Activated T-helper 17 cell treated with anti-CD3 and anti-CD28 coated beads, Interleukin-2, amount 50 U/mL, for 72 hours (primary cell): ENCODE measurements at regions not wholly inside any gene's neighbourhood (a gene's known extent, or its start where the extent isn't known, plus 50 kb on each side); places are given as distances from the start of the nearest gene placed in this dataset.

ENCODE experiments used
- ATAC-seq: fragments of 150-1000 bp; cut with Tn5 transposase; replicated peaks from 2 replicates; pipeline ENCODE4 v1.10.0; 2021; ENCODE audit warnings: mild to moderate bottlenecking, moderate library complexity
- H3K27ac Mint-ChIP-seq: one replicate; pipeline ENCODE4 v1.8.0; 2022; ENCODE audit warnings: mixed read lengths
- H3K27me3 Mint-ChIP-seq: one replicate; pipeline ENCODE4 v1.8.0; 2022; ENCODE audit warnings: mixed read lengths
- H3K36me3 Mint-ChIP-seq: one replicate; pipeline ENCODE4 v1.8.0; 2022; ENCODE audit warnings: low read depth, mild to moderate bottlenecking, mixed read lengths
- H3K4me1 Mint-ChIP-seq: one replicate; pipeline ENCODE4 v1.8.0; 2022; ENCODE audit warnings: mixed read lengths
- H3K4me3 Mint-ChIP-seq: one replicate; pipeline ENCODE4 v1.8.0; 2022; ENCODE audit warnings: mild to moderate bottlenecking, mixed read lengths
- H3K9me3 Mint-ChIP-seq: one replicate; pipeline ENCODE4 v1.8.0; 2022; ENCODE audit warnings: mixed read lengths

DNA sequence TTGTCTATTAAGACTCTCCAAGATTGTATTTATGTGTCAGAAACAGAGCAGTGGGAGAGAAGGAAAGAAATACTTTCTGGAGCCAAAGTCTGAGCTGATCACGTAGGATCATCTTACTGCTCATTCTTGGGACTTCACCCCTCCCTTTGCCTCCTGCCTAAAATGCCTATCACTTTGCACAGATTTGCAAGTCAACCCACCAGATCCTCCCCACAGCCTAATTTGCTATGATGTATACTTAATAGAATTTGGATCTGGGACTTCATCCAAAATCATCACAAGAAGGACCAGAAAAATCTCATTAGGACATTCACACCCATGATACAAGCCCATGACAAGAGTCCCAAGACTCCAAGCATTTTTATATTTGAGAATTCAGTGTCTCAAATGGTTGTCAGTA lies 290.2 kb downstream of the FBXW7 start:
- Mint-ChIP-seq H3K27me3 (no peaks in the 10 kb centered on the region), H3K36me3 (no peaks in the 10 kb centered on the region), H3K27ac (no peak overlapping the region), H3K4me3 (no peak overlapping the region), H3K9me3 (no peaks in the 10 kb centered on the region), H3K4me1 (peaks cover 16% of the 10 kb centered on the region)
- no peak for ATAC-seq

- H3K9me3 Mint-ChIP-seq: no peaks in the 10 kb centered on the region
- H3K36me3 Mint-ChIP-seq: no peaks in the 10 kb centered on the region
- peak overlapping the region; percentile 36 for H3K27ac Mint-ChIP-seq
- no peak for ATAC-seq
- H3K4me1 Mint-ChIP-seq: peaks cover 16% of the 10 kb centered on the region
- no peaks in the 10 kb centered on the region for H3K27me3 Mint-ChIP-seq
- no peak overlapping the region for H3K4me3 Mint-ChIP-seq
Measured at GRCh38 chr4:152244659-152245058, 291.2 kb downstream of the FBXW7 start.

DNA sequence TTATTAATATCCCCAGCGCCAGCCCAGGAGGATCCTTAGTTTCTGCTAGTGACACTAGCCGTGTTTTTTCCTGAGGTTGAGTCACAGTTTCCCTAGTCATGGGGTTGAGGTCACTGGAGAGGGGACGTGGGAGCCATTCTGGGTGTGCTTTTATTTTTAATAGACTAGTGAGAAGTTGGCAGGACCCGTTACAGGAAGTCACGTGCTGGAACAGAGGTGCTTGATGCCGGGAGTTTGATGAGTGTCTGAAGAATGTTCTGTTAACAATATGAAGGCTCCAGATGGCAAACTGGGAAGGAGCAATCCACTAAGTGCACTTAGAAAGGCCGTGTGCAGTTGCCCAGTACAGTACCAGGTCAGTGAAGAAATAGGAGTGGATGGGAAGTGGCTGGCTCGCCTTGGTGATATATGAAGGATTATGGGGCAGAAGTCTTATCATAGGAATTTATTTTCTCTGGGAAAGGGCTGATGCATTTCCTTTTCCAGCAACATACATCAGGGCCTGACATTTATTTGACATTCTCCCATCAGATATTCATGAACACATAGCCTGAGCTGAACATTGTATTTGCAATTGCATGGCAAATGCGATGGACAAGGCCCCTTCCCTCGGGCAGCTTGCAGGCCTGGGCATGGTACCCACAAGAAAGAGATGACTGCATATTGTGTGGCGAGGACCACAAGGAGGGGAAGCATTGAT lies 291.8 kb downstream of the FBXW7 start:
- H3K4me1 Mint-ChIP-seq: peaks cover 16% of the 10 kb centered on the region

DNA sequence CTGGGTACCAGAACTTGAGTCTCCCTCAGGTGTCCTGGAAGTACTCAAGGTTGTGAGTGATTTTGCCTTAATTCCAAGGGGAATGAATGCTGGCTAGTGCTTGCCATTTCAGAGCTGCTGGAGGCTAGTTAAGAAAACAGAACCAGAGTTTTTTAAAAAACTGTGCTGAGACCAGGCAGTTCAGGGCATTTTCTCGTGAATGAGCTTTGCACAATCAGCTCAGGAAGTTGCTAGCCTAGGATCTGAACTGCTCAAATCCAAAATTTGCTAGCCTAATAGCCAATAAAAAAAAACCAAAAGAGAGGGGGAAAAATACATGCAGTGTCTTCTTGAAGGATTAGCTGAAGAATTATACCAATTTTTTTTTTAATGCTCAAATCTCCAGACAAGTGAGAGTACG lies 292.7 kb downstream of the FBXW7 start:
- no peaks in the 10 kb centered on the region for H3K27me3 Mint-ChIP-seq
- no peak overlapping the region for H3K4me3 Mint-ChIP-seq
- H3K27ac Mint-ChIP-seq: no peak overlapping the region
- no peaks in the 10 kb centered on the region for H3K36me3 Mint-ChIP-seq
- ATAC-seq: no peak
- peaks cover 16% of the 10 kb centered on the region for H3K4me1 Mint-ChIP-seq
- peaks cover 4% of the 10 kb centered on the region for H3K9me3 Mint-ChIP-seq

More for the DNA sequence above, 291.8 kb downstream of the FBXW7 start:
- Mint-ChIP-seq H3K9me3 (peaks cover 2% of the 10 kb centered on the region), H3K27me3 (no peaks in the 10 kb centered on the region), H3K4me3 (no peak overlapping the region), H3K36me3 (no peaks in the 10 kb centered on the region), H3K27ac (peak overlapping the region; percentile 36)
- no peak for ATAC-seq

- no peak for ATAC-seq
- no peaks in the 10 kb centered on the region for H3K36me3 Mint-ChIP-seq
- peaks cover 16% of the 10 kb centered on the region for H3K4me1 Mint-ChIP-seq
- H3K27ac Mint-ChIP-seq: no peak overlapping the region
- H3K27me3 Mint-ChIP-seq: no peaks in the 10 kb centered on the region
- H3K9me3 Mint-ChIP-seq: peaks cover 4% of the 10 kb centered on the region
- no peak overlapping the region for H3K4me3 Mint-ChIP-seq
Measured at GRCh38 chr4:152240232-152240631, 295.7 kb downstream of the FBXW7 start.

- H3K27me3 Mint-ChIP-seq: no peaks in the 10 kb centered on the region
- peaks cover 10% of the 10 kb centered on the region for H3K4me1 Mint-ChIP-seq
- ATAC-seq: no peak
- H3K4me3 Mint-ChIP-seq: no peak overlapping the region
- peaks cover 4% of the 10 kb centered on the region for H3K9me3 Mint-ChIP-seq
- no peaks in the 10 kb centered on the region for H3K36me3 Mint-ChIP-seq
- H3K27ac Mint-ChIP-seq: no peak overlapping the region
Measured at GRCh38 chr4:152239216-152239615, 296.7 kb downstream of the FBXW7 start.

DNA sequence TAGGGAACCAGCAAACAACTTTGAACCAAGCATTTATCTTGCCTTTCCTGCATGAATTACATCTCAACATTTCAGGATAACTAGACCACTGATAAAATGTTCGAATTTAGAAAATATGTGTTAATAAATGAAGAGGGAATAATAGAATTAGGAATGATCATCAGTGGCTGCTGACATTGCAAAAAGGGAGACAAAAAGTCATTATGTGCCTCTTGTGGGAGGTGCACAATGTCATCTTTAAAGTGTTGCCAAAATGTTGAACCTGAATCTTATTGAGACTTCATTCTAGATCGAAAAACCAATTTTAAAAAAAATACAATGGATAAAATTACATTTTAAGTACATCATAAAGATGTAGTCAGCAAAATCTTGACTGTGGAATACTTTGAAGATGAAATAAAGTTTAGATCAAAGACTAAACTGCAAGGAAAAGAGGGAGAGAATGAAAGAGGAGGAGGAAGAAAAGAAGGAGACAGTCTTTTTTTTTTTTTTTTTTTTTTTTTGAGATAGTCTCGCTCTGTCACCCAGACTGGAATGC lies 299.3 kb downstream of the FBXW7 start:
- H3K9me3 Mint-ChIP-seq: peaks cover 4% of the 10 kb centered on the region
- no peak overlapping the region for H3K27ac Mint-ChIP-seq
- no peaks in the 10 kb centered on the region for H3K36me3 Mint-ChIP-seq
- no peak for ATAC-seq
- no peaks in the 10 kb centered on the region for H3K27me3 Mint-ChIP-seq
- no peak overlapping the region for H3K4me3 Mint-ChIP-seq
- no peaks in the 10 kb centered on the region for H3K4me1 Mint-ChIP-seq

- Mint-ChIP-seq H3K27me3 (no peaks in the 10 kb centered on the region), H3K4me1 (no peaks in the 10 kb centered on the region), H3K9me3 (peaks cover 4% of the 10 kb centered on the region), H3K36me3 (no peaks in the 10 kb centered on the region), H3K4me3 (no peak overlapping the region), H3K27ac (no peak overlapping the region)
- no peak for ATAC-seq
Measured at GRCh38 chr4:152235718-152236117, 300.2 kb downstream of the FBXW7 start.

DNA sequence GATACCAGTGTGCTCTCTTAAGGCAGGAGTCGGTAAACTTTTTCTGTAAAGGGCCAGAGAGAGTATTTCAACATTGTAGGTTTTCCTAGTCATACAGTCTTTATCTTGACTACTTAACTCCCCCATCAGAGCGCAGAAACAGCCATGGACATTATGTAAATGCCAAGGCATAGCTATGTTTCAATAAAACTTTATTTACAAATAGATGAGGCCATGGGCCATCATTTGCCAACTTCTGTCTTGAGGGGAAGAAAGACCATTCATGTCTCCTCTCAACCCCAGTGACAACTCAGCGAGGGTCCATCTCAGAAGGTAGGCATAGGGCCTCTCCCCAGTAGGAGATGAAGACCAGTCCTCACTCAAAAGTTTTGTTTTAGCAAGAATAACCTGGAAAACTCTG lies 301.3 kb downstream of the FBXW7 start:
- H3K4me1 Mint-ChIP-seq: no peaks in the 10 kb centered on the region
- no peak overlapping the region for H3K27ac Mint-ChIP-seq
- no peaks in the 10 kb centered on the region for H3K36me3 Mint-ChIP-seq
- no peaks in the 10 kb centered on the region for H3K27me3 Mint-ChIP-seq
- ATAC-seq: no peak
- H3K9me3 Mint-ChIP-seq: peaks cover 4% of the 10 kb centered on the region
- no peak overlapping the region for H3K4me3 Mint-ChIP-seq

- no peak for ATAC-seq
Measured at GRCh38 chr4:152232271-152232670, 303.6 kb downstream of the FBXW7 start.

DNA sequence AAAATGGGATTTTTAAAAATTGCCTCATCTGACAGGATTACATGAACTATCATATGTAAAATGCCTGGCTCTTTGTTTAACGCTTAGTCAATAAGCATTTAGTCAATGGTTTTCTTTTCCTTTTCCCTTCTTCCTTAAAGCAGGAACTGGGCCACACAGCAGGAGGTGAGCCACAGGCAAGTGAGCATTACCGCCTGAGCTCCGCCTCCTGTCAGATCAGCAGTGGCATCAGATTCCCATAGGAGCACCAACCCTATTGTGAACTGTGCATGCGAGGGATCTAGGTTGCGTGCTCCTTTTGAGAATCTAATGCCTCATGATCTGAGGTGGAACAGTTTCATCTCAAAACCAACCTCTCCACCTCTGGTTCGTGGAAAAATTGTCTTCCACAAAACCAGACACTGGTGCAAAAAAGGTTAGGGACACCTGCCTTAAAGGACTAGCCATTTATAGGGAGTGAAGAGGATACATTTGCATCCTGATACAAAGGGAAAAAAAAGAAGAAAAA lies 306.1 kb downstream of the FBXW7 start:
- H3K4me1 Mint-ChIP-seq: no peaks in the 10 kb centered on the region
- no peak overlapping the region for H3K4me3 Mint-ChIP-seq
- ATAC-seq: no peak
- no peaks in the 10 kb centered on the region for H3K9me3 Mint-ChIP-seq
- H3K36me3 Mint-ChIP-seq: no peaks in the 10 kb centered on the region
- H3K27ac Mint-ChIP-seq: no peak overlapping the region
- no peaks in the 10 kb centered on the region for H3K27me3 Mint-ChIP-seq

More at GRCh38 chr4:152232271-152232670, 303.6 kb downstream of the FBXW7 start:
- H3K36me3 Mint-ChIP-seq: no peaks in the 10 kb centered on the region
- H3K27me3 Mint-ChIP-seq: no peaks in the 10 kb centered on the region
- no peaks in the 10 kb centered on the region for H3K9me3 Mint-ChIP-seq
- no peak overlapping the region for H3K4me3 Mint-ChIP-seq
- H3K4me1 Mint-ChIP-seq: no peaks in the 10 kb centered on the region
- H3K27ac Mint-ChIP-seq: no peak overlapping the region

- ATAC-seq: no peak
- Mint-ChIP-seq H3K27ac (no peak overlapping the region), H3K27me3 (no peaks in the 10 kb centered on the region), H3K9me3 (no peaks in the 10 kb centered on the region), H3K4me1 (peaks cover 3% of the 10 kb centered on the region), H3K36me3 (no peaks in the 10 kb centered on the region), H3K4me3 (no peak overlapping the region)
Measured at GRCh38 chr4:152225680-152226079, 310.2 kb downstream of the FBXW7 start.

GRCh38 chr4:152224721-152225420 lies 311.0 kb downstream of the FBXW7 start:
- H3K36me3 Mint-ChIP-seq: no peaks in the 10 kb centered on the region
- no peaks in the 10 kb centered on the region for H3K27me3 Mint-ChIP-seq
- H3K4me3 Mint-ChIP-seq: no peak overlapping the region
- no peak for ATAC-seq
- peaks cover 4% of the 10 kb centered on the region for H3K4me1 Mint-ChIP-seq
- H3K9me3 Mint-ChIP-seq: no peaks in the 10 kb centered on the region
- no peak overlapping the region for H3K27ac Mint-ChIP-seq

DNA sequence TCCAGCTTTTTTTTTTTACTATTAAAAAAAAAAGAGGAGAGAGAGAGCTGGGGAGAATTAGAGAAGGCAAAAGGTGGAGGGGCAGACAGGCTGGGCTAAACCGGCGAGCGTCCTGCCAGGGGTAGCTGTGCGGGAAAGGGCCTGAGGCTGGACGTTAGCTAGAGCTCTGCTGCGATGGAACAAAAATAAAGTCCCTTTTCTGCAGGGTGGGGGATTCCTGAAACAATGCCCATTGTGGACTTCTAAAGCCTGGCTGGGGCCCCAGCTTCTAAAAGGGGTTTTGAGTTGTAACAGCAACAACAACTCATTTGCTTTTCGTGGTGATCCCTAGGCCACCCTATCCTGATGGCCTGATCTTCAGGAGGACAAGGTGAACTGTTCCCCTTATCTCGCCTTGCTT lies 311.7 kb downstream of the FBXW7 start:
- ATAC-seq: no peak
- Mint-ChIP-seq H3K9me3 (no peaks in the 10 kb centered on the region), H3K27ac (no peak overlapping the region), H3K27me3 (no peaks in the 10 kb centered on the region), H3K4me3 (no peak overlapping the region), H3K36me3 (no peaks in the 10 kb centered on the region), H3K4me1 (peaks cover 4% of the 10 kb centered on the region)

GRCh38 chr4:152223600-152223999 lies 312.3 kb downstream of the FBXW7 start:
- Mint-ChIP-seq H3K27me3 (no peaks in the 10 kb centered on the region), H3K9me3 (no peaks in the 10 kb centered on the region)
- no peak for ATAC-seq

More at GRCh38 chr4:152223600-152223999, 312.3 kb downstream of the FBXW7 start:
- Mint-ChIP-seq H3K27ac (no peak overlapping the region), H3K4me3 (no peak overlapping the region), H3K36me3 (no peaks in the 10 kb centered on the region), H3K4me1 (peaks cover 8% of the 10 kb centered on the region)
